Lower leg skin (tissue), 4 donors: ENCODE measurements at regions not wholly inside any gene's neighbourhood (a gene's known extent, or its start where the extent isn't known, plus 50 kb on each side); places are given as distances from the start of the nearest gene placed in this dataset.

Experiments
- DNase-seq, 2 donors: peaks; one replicate each; pipeline ENCODE4 v3.0.0-alpha.2; 2019; ENCODE audit warnings: low spot score in 2 of 2
- H3K4me3 ChIP-seq: fragments of 200-600 bp; sonication (generic); 2 replicates; pipeline ENCODE4 v1.5.1; 2017; ENCODE audit warnings: mild to moderate bottlenecking, low read depth; ENCODE audit not compliant: poor library complexity, severe bottlenecking
- POLR2A ChIP-seq, 2 donors: fragments of 450-650 bp; IDR thresholded peaks; one replicate each; pipeline ENCODE4 v1.6.1; 2016 to 2017; ENCODE audit warnings: antibody characterized with exemption in 2 of 2, mild to moderate bottlenecking in 1 of 2, moderate library complexity in 1 of 2
- WGBS, 2 donors: methylation state at CpG; one replicate each; pipeline ENCODE4 v1.1.5; 2018; 5-methylcytosine and 5-hydroxymethylcytosine counted together
- intact Hi-C: fragments of 100-400 bp; cut with DNase I; formaldehyde crosslinking; loops from one replicate; pipeline ENCODE4 v1.15.0; 2023; ENCODE audit warnings: low total_unique reads
- TF ChIP-seq, protein P1 (sequence below), 3 donors: fragments of 450-650 bp; IDR thresholded peaks; one replicate each; pipeline ENCODE4 v1.5.1; 2016; ENCODE audit warnings: antibody characterized with exemption in 3 of 3, mild to moderate bottlenecking in 3 of 3, moderate library complexity in 2 of 3

- WGBS, 2 donors = 73 to 87% methylated on average over 12 of the region's 12 CpGs
- intact Hi-C loops = no loop called here
- no peak for TF ChIP-seq POLR2A (IDR thresholded peaks at IDR 0.05)
- TF ChIP-seq, protein P1, sequence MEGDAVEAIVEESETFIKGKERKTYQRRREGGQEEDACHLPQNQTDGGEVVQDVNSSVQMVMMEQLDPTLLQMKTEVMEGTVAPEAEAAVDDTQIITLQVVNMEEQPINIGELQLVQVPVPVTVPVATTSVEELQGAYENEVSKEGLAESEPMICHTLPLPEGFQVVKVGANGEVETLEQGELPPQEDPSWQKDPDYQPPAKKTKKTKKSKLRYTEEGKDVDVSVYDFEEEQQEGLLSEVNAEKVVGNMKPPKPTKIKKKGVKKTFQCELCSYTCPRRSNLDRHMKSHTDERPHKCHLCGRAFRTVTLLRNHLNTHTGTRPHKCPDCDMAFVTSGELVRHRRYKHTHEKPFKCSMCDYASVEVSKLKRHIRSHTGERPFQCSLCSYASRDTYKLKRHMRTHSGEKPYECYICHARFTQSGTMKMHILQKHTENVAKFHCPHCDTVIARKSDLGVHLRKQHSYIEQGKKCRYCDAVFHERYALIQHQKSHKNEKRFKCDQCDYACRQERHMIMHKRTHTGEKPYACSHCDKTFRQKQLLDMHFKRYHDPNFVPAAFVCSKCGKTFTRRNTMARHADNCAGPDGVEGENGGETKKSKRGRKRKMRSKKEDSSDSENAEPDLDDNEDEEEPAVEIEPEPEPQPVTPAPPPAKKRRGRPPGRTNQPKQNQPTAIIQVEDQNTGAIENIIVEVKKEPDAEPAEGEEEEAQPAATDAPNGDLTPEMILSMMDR (IDR thresholded peaks at IDR 0.05) = no peak
- no peak overlapping the region for H3K4me3 ChIP-seq
- DNase-seq = peak in 1 of 2 donors; percentile 52
These were observed 204.9 kb upstream of the RNF32 start for GRCh38 chr7:156435486-156436231.

DNA sequence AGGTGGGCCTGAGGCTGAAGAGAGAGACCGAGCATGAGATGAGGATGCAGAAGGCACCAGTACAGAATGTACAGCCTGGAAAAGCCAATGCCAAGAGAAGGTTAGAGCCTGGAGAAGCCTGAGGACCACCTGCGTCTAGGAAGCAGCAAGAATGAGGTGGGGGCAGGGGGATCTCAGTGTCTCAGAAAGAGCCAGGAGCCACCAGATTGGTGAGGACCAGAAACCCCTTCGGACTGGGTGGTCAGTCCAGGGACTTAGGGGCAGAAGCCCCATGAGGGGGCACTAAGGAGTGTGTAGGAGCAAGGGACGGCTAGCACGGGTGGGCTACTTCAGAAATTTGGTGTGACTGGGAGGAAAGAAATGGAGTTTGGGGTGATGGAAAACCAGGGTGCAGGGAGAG, 205.9 kb upstream of the RNF32 start:
- intact Hi-C loops = no loop called here
- no peak for TF ChIP-seq POLR2A (IDR thresholded peaks at IDR 0.05)
- TF ChIP-seq, protein P1 (IDR thresholded peaks at IDR 0.05) = no peak
- 71 to 86% methylated on average over 5 of the region's 5 CpGs for WGBS, 2 donors

GRCh38 chr7:156432018-156432417, 208.6 kb upstream of the RNF32 start:
- no peak overlapping the region for H3K4me3 ChIP-seq
- no peak for DNase-seq
- TF ChIP-seq POLR2A (IDR thresholded peaks at IDR 0.05) = no peak
- TF ChIP-seq, protein P1 (IDR thresholded peaks at IDR 0.05) = no peak
- intact Hi-C loops = no loop called here
- 85 to 88% methylated on average over 11 of the region's 11 CpGs for WGBS, 2 donors

More for the DNA sequence above, 205.9 kb upstream of the RNF32 start:
- peak in 1 of 2 donors; percentile 10 for DNase-seq
- H3K4me3 ChIP-seq = no peak overlapping the region

DNA sequence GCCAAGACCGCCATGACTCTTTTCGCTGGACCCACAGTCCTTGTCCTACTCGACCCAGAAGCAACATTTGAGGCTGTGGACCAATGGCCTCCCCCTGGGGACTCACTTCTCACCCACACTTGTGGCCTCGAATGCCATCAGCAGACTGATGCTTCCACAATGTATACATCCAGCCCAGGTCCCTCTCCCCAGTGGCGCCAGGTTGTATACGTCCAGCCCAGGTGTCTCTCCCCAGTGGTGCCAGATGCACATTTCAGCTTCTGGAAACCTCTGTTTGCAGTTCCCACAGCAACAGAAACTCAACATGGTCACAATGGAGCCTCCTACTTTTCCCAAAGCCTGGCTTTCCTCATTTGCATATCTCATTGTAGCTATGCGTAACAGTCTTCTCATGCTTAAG, 210.5 kb upstream of the RNF32 start:
- no peak for DNase-seq
- no peak overlapping the region for H3K4me3 ChIP-seq
- 72 to 84% methylated on average over 7 of the region's 7 CpGs for WGBS, 2 donors
- intact Hi-C loops = no loop called here
- no peak for TF ChIP-seq POLR2A (IDR thresholded peaks at IDR 0.05)
- TF ChIP-seq, protein P1 (IDR thresholded peaks at IDR 0.05) = no peak

- intact Hi-C loops = no loop called here
- H3K4me3 ChIP-seq = no peak overlapping the region
- 89 to 92% methylated on average over 5 of the region's 5 CpGs for WGBS, 2 donors
- DNase-seq = no peak
- TF ChIP-seq, protein P1 (IDR thresholded peaks at IDR 0.05) = no peak
- TF ChIP-seq POLR2A (IDR thresholded peaks at IDR 0.05) = no peak
These were observed 211.1 kb upstream of the RNF32 start for GRCh38 chr7:156429514-156429913.

DNA sequence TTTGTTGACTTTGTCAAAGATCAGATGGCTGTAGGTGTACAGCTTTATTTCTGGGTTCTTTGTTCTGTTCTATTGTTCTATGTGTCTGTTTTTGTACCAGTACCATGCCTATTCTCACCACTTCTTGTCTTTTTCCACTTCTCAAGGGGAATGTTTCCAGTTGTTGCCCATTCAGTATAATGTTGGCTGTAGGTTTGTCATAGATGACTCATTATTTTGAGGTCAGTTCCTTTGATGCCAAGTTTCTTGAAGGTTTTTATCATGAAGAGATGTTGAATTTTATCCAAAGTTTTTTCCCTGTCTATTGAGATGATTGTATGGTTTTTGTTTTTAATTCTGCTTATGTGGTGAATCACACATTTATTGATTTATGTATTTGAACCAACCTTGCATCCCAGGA, 216.7 kb upstream of the RNF32 start:
- TF ChIP-seq, protein P1 (IDR thresholded peaks at IDR 0.05) = no peak
- no peak for TF ChIP-seq POLR2A (IDR thresholded peaks at IDR 0.05)
- intact Hi-C loops = no loop called here
- H3K4me3 ChIP-seq = no peak overlapping the region
- DNase-seq = no peak
